K562 (cell line): ENCODE measurements at regions not wholly inside any gene's neighbourhood (a gene's known extent, or its start where the extent isn't known, plus 50 kb on each side); places are given as distances from the start of the nearest gene placed in this dataset.
A peak's percentile ranks its signal among the peaks of the same experiment; 100 is the strongest.

ENCODE experiments used
- ADNP ChIP-seq: fragments of 200-800 bp; sonication (Bioruptor generic); IDR thresholded peaks from 2 replicates; pipeline ENCODE4 v1.6.1; 2016; ENCODE audit warnings: missing genetic modification characterization, missing compliant biosample characterization
- CREBBP ChIP-seq: IDR thresholded peaks from one replicate; pipeline ENCODE4 v1.6.1; 2012; ENCODE audit warnings: low read depth, mild to moderate bottlenecking, control low read depth, inconsistent platforms, low read length
- ESRRB ChIP-seq: fragments of 250-450 bp; sonication (Bioruptor Pico); IDR thresholded peaks from 2 replicates; pipeline ENCODE4 v1.5.0; 2020; ENCODE audit warnings: mild to moderate bottlenecking, moderate library complexity, borderline replicate concordance
- HDAC1 ChIP-seq, 2 experiments: fragments of 450-650 bp; IDR thresholded peaks; 2 replicates each; pipeline ENCODE4 v1.6.1; 2016 to 2017; ENCODE audit warnings: inconsistent platforms in 1 of 2, mild to moderate bottlenecking in 1 of 2, moderate library complexity in 1 of 2
- HLTF ChIP-seq: fragments of 450-650 bp; IDR thresholded peaks from 2 replicates; pipeline ENCODE4 v1.6.1; 2016
- HMG20B ChIP-seq: fragments of 250-450 bp; sonication (Bioruptor Pico); IDR thresholded peaks from 2 replicates; pipeline ENCODE4 v1.5.0; 2021; ENCODE audit warnings: mild to moderate bottlenecking
- HMGN3 ChIP-seq: IDR thresholded peaks from 2 replicates; pipeline ENCODE4 v1.6.1; 2011; ENCODE audit warnings: borderline replicate concordance, low read depth, mild to moderate bottlenecking, mixed read lengths, low read length; ENCODE audit not compliant: insufficient read length; ENCODE audit errors: extremely low read depth
- JUND ChIP-seq, 2 experiments: IDR thresholded peaks; 2 replicates in 1 of 2; 3 replicates in 1 of 2; pipeline ENCODE4 v1.6.1; 2011; ENCODE audit warnings: borderline replicate concordance in 2 of 2, low read depth in 2 of 2, low read length in 2 of 2, improper control_type of control experiment in 1 of 2, missing biosample characterization in 1 of 2, missing genetic modification characterization in 1 of 2, missing genetic modification reagents in 1 of 2
- MEIS2 ChIP-seq: fragments of 450-650 bp; IDR thresholded peaks from 2 replicates; pipeline ENCODE4 v1.6.1; 2014; ENCODE audit warnings: mild to moderate bottlenecking; ENCODE audit not compliant: partially characterized antibody
- MTA2 ChIP-seq: fragments of 450-650 bp; IDR thresholded peaks from 2 replicates; pipeline ENCODE4 v1.6.1; 2016; ENCODE audit warnings: low read depth
- POLR2G ChIP-seq: fragments of 200-400 bp; formaldehyde crosslinking; IDR thresholded peaks from 2 replicates; pipeline ENCODE4 v1.6.1; 2017; ENCODE audit warnings: low read depth, mild to moderate bottlenecking, antibody characterized with exemption, low read length, moderate library complexity
- RBM39 ChIP-seq: fragments of 200-400 bp; formaldehyde crosslinking; optimal IDR thresholded peaks from 2 replicates; pipeline ENCODE3; 2018; ENCODE audit warnings: low read depth, low read length
- SIRT6 ChIP-seq: IDR thresholded peaks from one replicate; pipeline ENCODE4 v1.6.1; 2012; ENCODE audit warnings: low read depth, mild to moderate bottlenecking, control low read depth, inconsistent platforms, low read length, moderate library complexity
- SIX5 ChIP-seq, 2 experiments: IDR thresholded peaks; 2 replicates each; pipeline ENCODE4 v1.6.1; 2011; ENCODE audit warnings: low read length in 2 of 2, borderline replicate concordance in 1 of 2, low read depth in 1 of 2, mild to moderate bottlenecking in 1 of 2, moderate library complexity in 1 of 2; ENCODE audit not compliant: insufficient read depth in 1 of 2
- TBP ChIP-seq: optimal IDR thresholded peaks from 2 replicates; pipeline ENCODE3; 2011; ENCODE audit warnings: low read depth, low read length, improper control_type of control experiment
- TFAP4 ChIP-seq: sonication (generic); formaldehyde crosslinking; IDR thresholded peaks from 2 replicates; pipeline ENCODE4 v1.8.0; 2022; ENCODE audit warnings: missing genetic modification reagents, mild to moderate bottlenecking, moderate library complexity, borderline replicate concordance
- YBX1 ChIP-seq: fragments of 450-650 bp; IDR thresholded peaks from 2 replicates; pipeline ENCODE4 v1.7.1; 2016; ENCODE audit warnings: mild to moderate bottlenecking
- ZBTB1 ChIP-seq: sonication (generic); formaldehyde crosslinking; IDR thresholded peaks from 2 replicates; pipeline ENCODE4 v1.8.1; 2023; ENCODE audit warnings: missing genetic modification reagents, low read depth, mild to moderate bottlenecking, borderline replicate concordance
- ZC3H4 ChIP-seq: sonication (generic); formaldehyde crosslinking; IDR thresholded peaks from 2 replicates; pipeline ENCODE4 v1.9.0; 2021; ENCODE audit warnings: missing genetic modification reagents, borderline replicate concordance
- ZFX ChIP-seq: sonication (generic); formaldehyde crosslinking; IDR thresholded peaks from 2 replicates; pipeline ENCODE4 v1.8.0; 2022; ENCODE audit warnings: mild to moderate bottlenecking, missing genetic modification reagents, moderate library complexity
- ZNF408 ChIP-seq: fragments of 250-450 bp; sonication (Bioruptor Pico); IDR thresholded peaks from 2 replicates; pipeline ENCODE4 v1.4.0; 2020; ENCODE audit warnings: low read depth, mild to moderate bottlenecking, moderate library complexity
- ZNF445 ChIP-seq: fragments of 250-450 bp; sonication (Bioruptor Pico); IDR thresholded peaks from 2 replicates; pipeline ENCODE4 v1.4.0; 2020; ENCODE audit warnings: low read depth, mild to moderate bottlenecking, moderate library complexity
- ZNF583 ChIP-seq: fragments of 250-450 bp; sonication (Bioruptor Pico); IDR thresholded peaks from 2 replicates; pipeline ENCODE4 v1.4.0; 2020
- TF ChIP-seq, protein P1 (sequence below): sonication (generic); formaldehyde crosslinking; IDR thresholded peaks from 2 replicates; pipeline ENCODE4 v1.8.1; 2023; ENCODE audit warnings: mild to moderate bottlenecking, missing genetic modification reagents
- TF ChIP-seq, protein P2 (sequence below): fragments of 250-450 bp; sonication (Bioruptor Pico); IDR thresholded peaks from 2 replicates; pipeline ENCODE4 v1.5.0; 2020; ENCODE audit warnings: mild to moderate bottlenecking

- TF ChIP-seq TFAP4 (CRISPR knock-in tag) (no peak), YBX1 (no peak), ZC3H4 (CRISPR knock-in tag) (no peak), ZBTB1 (no peak), HMGN3 (peak; percentile 40), MTA2 (no peak), POLR2G (0 out of 2 replicates have a peak, but pooled peaks have one; percentile 8), HMG20B (CRISPR knock-in tag) (no peak), MEIS2 (peak; percentile 46), RBM39 (no peak), JUND (IDR thresholded peaks at IDR 0.05; ENCODE audit: borderline replicate concordance, low read depth, low read length) (0 out of 2 replicates have a peak, but pooled peaks have one; percentile 9), JUND (tag; IDR thresholded peaks at IDR 0.05; ENCODE audit: borderline replicate concordance, low read depth, low read length) (no peak; the same call in 2 of the 3 replicates), ZNF583 (CRISPR knock-in tag) (no peak), ZFX (CRISPR knock-in tag) (peak; percentile 74), ADNP (tag) (no peak), ZNF408 (no peak), ESRRB (no peak), HLTF (no peak), SIRT6 (no peak), HDAC1 (IDR thresholded peaks at IDR 0.05) (0 out of 4 replicates have a peak, but pooled peaks of 1 of the 2 experiments have one; percentile 18), CREBBP (no peak), ZNF445 (CRISPR knock-in tag) (no peak), SIX5 (IDR thresholded peaks at IDR 0.05; ENCODE audit: borderline replicate concordance in 1 of 2, insufficient read depth in 1 of 2, low read depth in 1 of 2, low read length in 2 of 2) (no peak), TBP (no peak)
- TF ChIP-seq, protein P1, sequence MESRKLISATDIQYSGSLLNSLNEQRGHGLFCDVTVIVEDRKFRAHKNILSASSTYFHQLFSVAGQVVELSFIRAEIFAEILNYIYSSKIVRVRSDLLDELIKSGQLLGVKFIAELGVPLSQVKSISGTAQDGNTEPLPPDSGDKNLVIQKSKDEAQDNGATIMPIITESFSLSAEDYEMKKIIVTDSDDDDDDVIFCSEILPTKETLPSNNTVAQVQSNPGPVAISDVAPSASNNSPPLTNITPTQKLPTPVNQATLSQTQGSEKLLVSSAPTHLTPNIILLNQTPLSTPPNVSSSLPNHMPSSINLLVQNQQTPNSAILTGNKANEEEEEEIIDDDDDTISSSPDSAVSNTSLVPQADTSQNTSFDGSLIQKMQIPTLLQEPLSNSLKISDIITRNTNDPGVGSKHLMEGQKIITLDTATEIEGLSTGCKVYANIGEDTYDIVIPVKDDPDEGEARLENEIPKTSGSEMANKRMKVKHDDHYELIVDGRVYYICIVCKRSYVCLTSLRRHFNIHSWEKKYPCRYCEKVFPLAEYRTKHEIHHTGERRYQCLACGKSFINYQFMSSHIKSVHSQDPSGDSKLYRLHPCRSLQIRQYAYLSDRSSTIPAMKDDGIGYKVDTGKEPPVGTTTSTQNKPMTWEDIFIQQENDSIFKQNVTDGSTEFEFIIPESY (CRISPR knock-in tag): no peak
- TF ChIP-seq, protein P2, sequence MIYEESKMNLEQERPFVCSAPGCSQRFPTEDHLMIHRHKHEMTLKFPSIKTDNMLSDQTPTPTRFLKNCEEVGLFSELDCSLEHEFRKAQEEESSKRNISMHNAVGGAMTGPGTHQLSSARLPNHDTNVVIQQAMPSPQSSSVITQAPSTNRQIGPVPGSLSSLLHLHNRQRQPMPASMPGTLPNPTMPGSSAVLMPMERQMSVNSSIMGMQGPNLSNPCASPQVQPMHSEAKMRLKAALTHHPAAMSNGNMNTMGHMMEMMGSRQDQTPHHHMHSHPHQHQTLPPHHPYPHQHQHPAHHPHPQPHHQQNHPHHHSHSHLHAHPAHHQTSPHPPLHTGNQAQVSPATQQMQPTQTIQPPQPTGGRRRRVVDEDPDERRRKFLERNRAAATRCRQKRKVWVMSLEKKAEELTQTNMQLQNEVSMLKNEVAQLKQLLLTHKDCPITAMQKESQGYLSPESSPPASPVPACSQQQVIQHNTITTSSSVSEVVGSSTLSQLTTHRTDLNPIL (CRISPR knock-in tag): no peak
Measured at GRCh38 chr16:85460252-85461021, 152.7 kb upstream of the GSE1 start (continued).
